SK-N-MC (cell line): ENCODE measurements at regions not wholly inside any gene's neighbourhood (a gene's known extent, or its start where the extent isn't known, plus 50 kb on each side); places are given as distances from the start of the nearest gene placed in this dataset.
"Not testable (repeated sequence)": the region's sequence is repeated elsewhere in the genome, so short reads cannot be mapped to it uniquely, and the experiment has no call there.

Experiments
- DNase-seq: peaks from one replicate; pipeline ENCODE4 v3.0.0-alpha.2; 2011; ENCODE audit warnings: low read depth, low spot score
- H3K27ac ChIP-seq: fragments of 200-600 bp; sonication (generic); 2 replicates; pipeline ENCODE4 v1.5.1; 2016; ENCODE audit warnings: mixed run types
- H3K36me3 ChIP-seq: fragments of 200-600 bp; sonication (generic); 2 replicates; pipeline ENCODE4 v1.6.1; 2017; ENCODE audit warnings: antibody characterized with exemption, low read length, mixed read lengths; ENCODE audit not compliant: insufficient read depth
- H3K4me3 ChIP-seq: fragments of 200-600 bp; sonication (generic); 2 replicates; pipeline ENCODE4 v1.5.1; 2016
- H3K9ac ChIP-seq: fragments of 200-600 bp; sonication (generic); 2 replicates; pipeline ENCODE4 v1.8.0; 2017; ENCODE audit warnings: mixed run types, mixed read lengths; ENCODE audit not compliant: insufficient read length
- H3K9me3 ChIP-seq: fragments of 200-600 bp; sonication (generic); 2 replicates; pipeline ENCODE4 v1.6.1; 2017; ENCODE audit warnings: low read depth, mild to moderate bottlenecking, antibody characterized with exemption, low read length, moderate library complexity, mixed read lengths
- EZH2 ChIP-seq: fragments of 200-600 bp; sonication (generic); IDR thresholded peaks from one replicate; pipeline ENCODE4 v1.6.1; 2017; ENCODE audit warnings: antibody characterized with exemption
- FOXP2 ChIP-seq: optimal IDR thresholded peaks from 2 replicates; pipeline ENCODE3; 2011; ENCODE audit warnings: mild to moderate bottlenecking, moderate library complexity; ENCODE audit not compliant: insufficient read depth; ENCODE audit errors: extremely low read length, control extremely low read depth
- POLR2AphosphoS5 ChIP-seq: IDR thresholded peaks from 2 replicates; pipeline ENCODE4 v1.6.1; 2012; ENCODE audit warnings: mild to moderate bottlenecking, low read depth, low read length, borderline replicate concordance

DNA sequence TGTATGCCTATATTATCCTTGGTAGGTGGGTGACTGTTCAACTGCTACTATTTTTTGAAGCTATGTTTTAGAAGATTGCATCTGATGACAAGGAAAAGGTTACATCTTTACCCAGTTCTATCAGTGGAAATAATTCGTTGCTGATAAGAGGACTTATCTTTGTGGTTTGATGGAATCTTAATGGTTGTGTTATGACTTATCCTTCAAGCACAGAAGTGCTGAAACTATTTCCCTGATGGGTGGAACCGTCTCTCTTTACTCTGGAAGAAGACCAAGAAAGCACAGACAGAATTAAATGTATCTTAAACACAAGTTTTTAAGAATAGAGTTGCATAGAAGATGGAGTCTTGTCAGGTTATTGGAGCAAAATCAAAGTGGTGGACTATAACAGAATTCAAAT, 437.7 kb upstream of the KAZN start:
- H3K9me3 ChIP-seq, result no peaks in the 10 kb centered on the region
- TF ChIP-seq FOXP2 (no peak), EZH2 (no peak), POLR2AphosphoS5 (no peak)
- no peak overlapping the region for H3K9ac ChIP-seq
- no peaks in the 10 kb centered on the region for H3K36me3 ChIP-seq
- DNase-seq, result no peak
- no peak overlapping the region for H3K4me3 ChIP-seq
- no peak overlapping the region for H3K27ac ChIP-seq

DNA sequence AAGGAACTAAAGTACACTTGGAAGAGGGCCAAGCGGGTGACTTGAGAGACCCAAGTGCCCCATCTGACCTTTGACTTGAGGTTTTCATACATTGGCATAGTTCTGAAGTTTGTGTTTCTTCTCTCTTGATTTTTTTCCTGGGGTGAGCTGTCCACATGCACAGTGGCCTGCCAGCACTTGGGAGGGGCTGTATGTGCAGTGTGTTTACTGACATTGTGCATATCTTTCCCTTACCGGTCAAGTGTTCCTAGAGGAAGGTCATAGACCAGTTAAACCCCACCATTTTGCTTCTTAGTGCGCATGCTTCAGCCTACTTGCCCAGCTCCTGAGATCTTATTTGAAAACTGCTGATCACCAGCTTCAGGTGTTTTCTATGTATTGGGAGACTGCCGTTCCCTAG, 435.2 kb upstream of the KAZN start:
- no peak for DNase-seq
- H3K9me3 ChIP-seq, result no peaks in the 10 kb centered on the region
- H3K9ac ChIP-seq, result no peak overlapping the region
- H3K4me3 ChIP-seq, result no peak overlapping the region
- no peak for TF ChIP-seq FOXP2
- no peak for TF ChIP-seq EZH2
- no peak for TF ChIP-seq POLR2AphosphoS5
- H3K27ac ChIP-seq, result no peak overlapping the region
- no peaks in the 10 kb centered on the region for H3K36me3 ChIP-seq

DNA sequence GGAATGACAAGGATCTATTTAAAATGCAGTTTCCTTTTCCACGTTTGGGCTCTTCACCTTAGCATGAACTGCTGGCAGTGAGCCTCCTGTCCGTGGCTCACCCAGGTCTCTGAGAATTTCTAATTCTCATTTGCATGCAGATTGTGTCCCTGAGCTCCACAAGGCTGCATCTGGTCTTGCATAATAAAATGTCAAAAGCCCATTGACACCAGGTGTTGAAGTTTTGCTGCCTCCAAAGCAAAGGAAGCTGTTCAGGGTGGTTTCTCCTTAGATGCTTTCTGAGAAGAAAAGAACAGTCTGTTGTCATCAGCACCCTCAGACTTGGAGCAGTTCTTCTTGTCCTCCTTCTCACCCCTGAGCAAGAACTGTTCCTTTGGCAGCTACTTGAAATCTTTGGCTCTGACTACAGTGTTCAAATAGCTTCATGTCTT, 433.1 kb upstream of the KAZN start:
- H3K9me3 ChIP-seq, result no peaks in the 10 kb centered on the region
- DNase-seq, result no peak
- no peak overlapping the region for H3K9ac ChIP-seq
- no peak overlapping the region for H3K4me3 ChIP-seq
- no peaks in the 10 kb centered on the region for H3K36me3 ChIP-seq
- TF ChIP-seq FOXP2 (no peak), EZH2 (no peak), POLR2AphosphoS5 (no peak)
- H3K27ac ChIP-seq, result no peak overlapping the region

DNA sequence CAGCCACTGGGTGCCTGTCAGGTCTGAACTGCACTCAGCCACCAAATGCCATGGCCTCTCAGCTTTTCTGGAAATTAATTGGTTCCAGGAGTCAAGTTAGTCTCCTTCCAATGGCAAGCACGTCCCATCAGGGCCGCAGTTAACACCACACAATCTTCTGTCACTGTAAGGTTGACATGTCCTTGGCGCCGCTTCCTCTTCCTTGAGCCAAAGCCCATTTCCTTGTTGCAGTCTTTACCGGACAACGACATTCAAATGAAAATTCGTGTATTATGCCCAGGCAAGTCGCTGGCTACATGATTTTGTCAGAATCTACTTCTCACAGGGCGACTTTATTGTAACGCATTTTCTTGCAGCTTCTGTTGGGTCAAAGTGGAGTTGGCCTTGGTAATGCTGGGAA, 430.6 kb upstream of the KAZN start:
- H3K27ac ChIP-seq, result no peak overlapping the region
- DNase-seq, result no peak
- H3K9ac ChIP-seq, result no peak overlapping the region
- TF ChIP-seq FOXP2 (no peak), POLR2AphosphoS5 (no peak), EZH2 (no peak)
- H3K4me3 ChIP-seq, result no peak overlapping the region
- H3K36me3 ChIP-seq, result no peaks in the 10 kb centered on the region
- no peaks in the 10 kb centered on the region for H3K9me3 ChIP-seq

DNA sequence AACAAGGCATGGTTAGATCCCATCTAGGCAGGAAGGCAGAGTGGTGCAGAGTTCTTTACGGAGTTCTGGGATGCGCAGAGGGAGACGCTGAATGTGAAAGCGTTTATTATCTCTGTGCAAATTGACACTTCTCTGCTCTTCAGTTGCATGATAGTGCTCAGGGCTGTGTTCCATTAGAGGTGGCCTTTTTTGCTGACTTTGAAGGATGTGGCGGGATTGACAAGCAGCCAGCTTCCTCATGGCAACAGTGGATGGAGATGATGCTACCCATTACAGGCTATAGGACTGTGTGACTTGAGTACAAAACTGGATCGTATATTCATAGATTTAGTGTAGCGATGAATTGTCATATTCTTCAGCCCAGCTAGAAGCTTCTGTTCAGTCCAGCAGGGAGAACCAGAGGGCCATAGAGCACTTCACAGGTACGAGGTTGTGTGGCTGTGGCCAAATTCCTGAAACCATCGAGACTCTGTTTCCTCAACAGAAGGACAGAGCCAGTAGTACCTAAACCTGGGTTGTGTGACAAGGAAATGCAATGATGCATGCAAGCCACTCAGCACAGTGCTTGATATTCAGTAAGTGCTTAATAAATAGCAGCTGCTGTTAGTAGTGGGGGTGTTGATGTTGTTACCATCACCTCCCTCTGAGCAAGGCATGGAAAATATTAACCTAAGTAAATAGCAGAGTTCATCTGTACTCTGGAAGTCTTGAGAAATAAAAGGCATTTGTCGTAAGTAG, 430.0 kb upstream of the KAZN start:
- Histone ChIP-seq H3K27ac (no peak overlapping the region), H3K9me3 (no peaks in the 10 kb centered on the region), H3K36me3 (no peaks in the 10 kb centered on the region), H3K4me3 (no peak overlapping the region), H3K9ac (no peak overlapping the region)
- TF ChIP-seq FOXP2, result no peak
- TF ChIP-seq POLR2AphosphoS5, result no peak
- no peak for TF ChIP-seq EZH2
- no peak for DNase-seq

DNA sequence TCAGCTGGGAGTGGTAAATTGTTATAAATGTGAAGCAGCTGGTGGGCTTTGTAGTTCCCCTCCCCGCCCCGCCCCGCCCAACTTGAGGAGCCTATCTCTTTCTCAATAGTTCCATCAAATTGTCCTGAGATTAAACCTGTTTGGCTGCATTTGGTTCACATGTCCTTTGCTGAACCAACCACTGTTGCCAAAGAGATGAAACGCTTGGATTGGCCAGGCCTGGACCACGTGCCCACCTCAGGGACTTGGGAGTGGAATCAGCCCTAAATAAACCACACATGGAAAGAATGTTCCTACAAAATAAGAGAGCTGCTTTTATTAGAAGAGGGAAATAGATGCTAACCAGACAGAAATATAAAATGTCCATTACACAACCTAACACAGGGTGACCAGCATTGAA, 424.9 kb upstream of the KAZN start:
- TF ChIP-seq EZH2 (no peak), POLR2AphosphoS5 (no peak), FOXP2 (no peak)
- Histone ChIP-seq H3K9ac (no peak overlapping the region), H3K27ac (no peak overlapping the region), H3K9me3 (0 out of 2 replicates have a peak, but pooled peaks cover 3% of the 10 kb centered on the region), H3K4me3 (no peak overlapping the region), H3K36me3 (no peaks in the 10 kb centered on the region)
- DNase-seq, result no peak

DNA sequence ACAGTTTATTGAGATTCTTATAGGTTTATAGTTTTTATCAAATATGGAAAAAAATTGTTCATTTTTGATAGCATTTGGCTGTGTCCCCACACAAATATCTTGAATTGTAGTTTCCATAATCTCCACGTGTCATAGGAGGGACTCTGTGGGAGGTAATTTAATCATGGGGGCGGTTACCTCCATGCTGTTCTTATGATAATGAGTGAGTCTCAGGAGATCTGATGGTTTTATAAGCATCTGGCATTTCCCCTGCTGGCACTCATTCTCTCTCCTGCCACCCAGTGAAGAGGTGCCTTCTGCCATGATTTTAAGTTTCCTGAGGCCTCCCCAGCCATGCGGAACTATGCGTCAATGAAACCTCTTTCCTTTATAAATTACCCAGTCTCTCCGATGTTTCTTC, 420.6 kb upstream of the KAZN start:
- DNase-seq, H3K9ac ChIP-seq: not testable (repeated sequence)
- peak overlapping the region; percentile 63; the same call in 1 of the 2 replicates for H3K27ac ChIP-seq

DNA sequence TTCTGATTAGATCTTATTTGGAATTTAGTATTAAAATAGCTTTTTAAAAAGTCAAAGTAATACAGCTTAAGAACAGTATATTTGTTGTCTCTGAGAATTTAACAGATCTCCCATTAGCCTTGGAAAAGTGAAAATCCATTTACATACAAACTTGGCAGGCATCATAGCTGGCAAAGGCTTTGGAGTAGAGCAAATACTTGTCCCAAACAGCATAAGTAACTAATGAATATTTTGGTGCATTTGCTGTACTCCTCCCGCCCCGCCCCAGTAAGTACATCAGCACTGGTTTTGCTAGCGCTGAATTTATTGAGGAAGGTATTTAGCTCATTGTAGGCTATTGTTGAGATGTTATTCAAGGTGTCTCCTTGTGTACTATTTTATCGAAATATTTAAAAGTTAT, 417.7 kb upstream of the KAZN start:
- H3K27ac ChIP-seq, result peak overlapping the region; percentile 55; the same call in 1 of the 2 replicates
- no peak overlapping the region for H3K9ac ChIP-seq
- 0 out of 2 replicates have a peak, but pooled peaks cover 4% of the 10 kb centered on the region for H3K9me3 ChIP-seq
- peak overlapping the region; percentile 26; the same call in 1 of the 2 replicates for H3K4me3 ChIP-seq
- TF ChIP-seq POLR2AphosphoS5 (no peak), EZH2 (no peak), FOXP2 (no peak)
- no peaks in the 10 kb centered on the region for H3K36me3 ChIP-seq
- no peak for DNase-seq

More for the DNA sequence above, 420.6 kb upstream of the KAZN start:
- H3K9me3 ChIP-seq, H3K36me3 ChIP-seq: not testable (repeated sequence)
- H3K4me3 ChIP-seq, result peak overlapping the region; percentile 34; the same call in 1 of the 2 replicates

DNA sequence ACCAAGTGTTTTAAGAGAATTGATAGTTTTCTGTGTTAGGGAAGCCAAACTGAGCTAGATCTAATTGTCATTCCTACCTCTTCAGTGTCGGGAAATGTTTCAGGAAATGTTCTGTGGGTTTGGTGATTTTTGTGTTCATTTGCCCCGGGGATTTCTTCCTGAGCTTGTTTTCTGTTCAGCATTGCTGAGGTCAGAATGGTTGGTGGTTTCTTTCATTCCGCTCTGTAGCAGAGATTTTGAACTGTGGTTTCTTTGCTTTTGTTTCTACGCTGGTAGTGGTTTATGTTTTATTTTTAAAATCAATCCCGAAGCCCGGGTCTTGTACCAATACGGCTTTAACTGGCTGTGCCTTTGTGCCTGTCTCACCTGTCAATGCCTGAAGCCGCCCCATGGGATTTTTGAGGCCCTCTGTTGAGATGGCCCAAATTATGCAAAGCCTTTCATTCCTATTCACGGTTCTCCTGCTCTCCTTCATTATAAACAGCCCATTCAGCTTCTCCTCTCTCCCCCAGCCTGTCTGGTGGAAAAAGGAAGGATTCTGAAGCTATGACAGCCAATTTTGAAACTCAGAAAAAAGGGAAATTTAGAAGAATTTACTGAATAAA, 417.2 kb upstream of the KAZN start:
- Histone ChIP-seq H3K36me3 (no peaks in the 10 kb centered on the region), H3K9ac (no peak overlapping the region), H3K27ac (peak overlapping the region; percentile 55), H3K9me3 (0 out of 2 replicates have a peak, but pooled peaks cover 4% of the 10 kb centered on the region), H3K4me3 (peak overlapping the region; percentile 26; the same call in 1 of the 2 replicates)
- no peak; the same call in 1 of the 2 replicates for TF ChIP-seq POLR2AphosphoS5
- TF ChIP-seq EZH2, result no peak
- TF ChIP-seq FOXP2, result no peak
- peak; percentile 35 for DNase-seq
